Hepatocyte (in vitro differentiated cells): ENCODE measurements at regions not wholly inside any gene's neighbourhood (a gene's known extent, or its start where the extent isn't known, plus 50 kb on each side); places are given as distances from the start of the nearest gene placed in this dataset.

Experiments
- DNase-seq: peaks from one replicate; pipeline ENCODE4 v3.0.0-alpha.2; 2016; ENCODE audit warnings: low spot score
- H2AFZ ChIP-seq: fragments of 200-600 bp; sonication (generic); 2 replicates; pipeline ENCODE4 v1.6.0; 2016; ENCODE audit warnings: antibody characterized with exemption, mild to moderate bottlenecking
- H3K27ac ChIP-seq: fragments of 200-600 bp; sonication (generic); 2 replicates; pipeline ENCODE4 v1.5.1; 2016; ENCODE audit warnings: mild to moderate bottlenecking
- H3K27me3 ChIP-seq: fragments of 200-600 bp; sonication (generic); 2 replicates; pipeline ENCODE4 v1.6.1; 2016
- H3K36me3 ChIP-seq: fragments of 200-600 bp; sonication (generic); replicated peaks from 2 replicates; pipeline ENCODE4 v1.5.1; 2016; ENCODE audit warnings: low read depth; ENCODE audit not compliant: insufficient read depth
- H3K4me1 ChIP-seq: fragments of 200-600 bp; sonication (generic); 2 replicates; pipeline ENCODE4 v1.5.1; 2016; ENCODE audit warnings: mild to moderate bottlenecking, moderate library complexity; ENCODE audit not compliant: insufficient read depth
- H3K4me2 ChIP-seq: fragments of 200-600 bp; sonication (generic); 2 replicates; pipeline ENCODE4 v1.6.0; 2016
- H3K4me3 ChIP-seq: fragments of 200-600 bp; sonication (generic); 2 replicates; pipeline ENCODE4 v1.5.1; 2016; ENCODE audit warnings: mild to moderate bottlenecking
- H3K79me2 ChIP-seq: fragments of 200-600 bp; sonication (generic); 2 replicates; pipeline ENCODE4 v1.6.0; 2017; ENCODE audit warnings: mild to moderate bottlenecking
- H3K9me2 ChIP-seq: fragments of 200-600 bp; sonication (generic); replicated peaks from 2 replicates; pipeline ENCODE4 v1.6.0; 2017; ENCODE audit warnings: mild to moderate bottlenecking; ENCODE audit not compliant: insufficient read depth
- H3K9me3 ChIP-seq: fragments of 200-600 bp; sonication (generic); 2 replicates; pipeline ENCODE4 v1.5.1; 2016; ENCODE audit warnings: low read depth, mild to moderate bottlenecking
- H4K20me1 ChIP-seq: fragments of 200-600 bp; sonication (generic); 2 replicates; pipeline ENCODE4 v1.6.0; 2016; ENCODE audit warnings: mild to moderate bottlenecking; ENCODE audit not compliant: insufficient read depth, poor library complexity, severe bottlenecking
- CTCF ChIP-seq: fragments of 200-600 bp; sonication (generic); IDR thresholded peaks from 2 replicates; pipeline ENCODE4 v1.5.1; 2016; ENCODE audit warnings: antibody characterized with exemption, mild to moderate bottlenecking; ENCODE audit not compliant: poor library complexity
- EZH2 ChIP-seq: fragments of 200-600 bp; sonication (generic); IDR thresholded peaks from 2 replicates; pipeline ENCODE4 v1.6.1; 2016; ENCODE audit warnings: antibody characterized with exemption, mild to moderate bottlenecking, borderline replicate concordance
- EZH2phosphoT487 ChIP-seq: fragments of 200-600 bp; sonication (generic); IDR thresholded peaks from one replicate; pipeline ENCODE4 v1.6.1; 2018; ENCODE audit warnings: antibody characterized with exemption, mild to moderate bottlenecking, low read depth, moderate library complexity; ENCODE audit not compliant: unreplicated experiment, severe bottlenecking
- WGBS: methylation state at CpG from one replicate; pipeline ENCODE4 v1.1.6; 2016; ENCODE audit warnings: low lambda C conversion rate; ENCODE audit errors: missing lambda C conversion rate; 5-methylcytosine and 5-hydroxymethylcytosine counted together

DNA sequence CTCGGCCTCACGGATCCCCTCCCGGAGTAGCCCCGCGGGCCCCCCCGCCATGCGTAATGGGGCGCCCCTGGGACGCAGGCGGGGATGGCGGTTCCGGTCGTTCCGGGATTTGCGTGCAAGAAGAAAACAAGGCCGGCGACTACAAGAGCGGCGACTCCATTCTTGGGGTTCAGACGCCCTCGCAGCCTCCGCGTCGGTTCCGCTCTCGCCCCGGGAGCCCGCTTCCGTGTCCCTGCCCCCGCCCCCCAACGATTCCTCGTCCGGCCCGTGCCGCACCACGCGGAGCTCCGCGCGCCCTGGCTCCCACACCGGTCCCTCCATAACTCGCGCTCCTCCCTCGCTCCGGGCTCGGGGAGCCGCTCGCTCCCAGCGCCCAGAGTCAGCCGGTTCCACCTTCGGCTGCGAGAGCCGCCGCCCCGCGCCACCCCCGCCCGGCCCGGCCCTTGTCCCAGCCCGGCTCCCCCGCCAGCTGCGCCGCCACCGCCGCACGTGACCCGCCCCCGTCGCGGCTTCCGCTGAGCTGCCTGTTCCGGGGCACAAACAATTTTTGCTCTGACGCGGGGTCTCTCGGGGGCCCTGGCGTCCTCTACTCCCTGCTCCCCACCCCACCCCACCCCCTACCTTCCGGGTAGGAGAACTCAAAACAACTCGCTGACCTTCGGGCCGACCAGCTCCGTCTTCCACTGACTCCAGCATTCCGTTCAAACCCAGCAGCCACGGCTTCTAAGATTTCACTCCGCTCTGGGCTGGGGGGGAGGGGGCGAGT lies 78.8 kb upstream of the BCOR start:
- H3K4me3 ChIP-seq, result peak overlapping the region; percentile 58
- H3K36me3 ChIP-seq, result no peaks in the 10 kb centered on the region
- peak; percentile 84 for DNase-seq
- no peaks in the 10 kb centered on the region for H3K9me2 ChIP-seq
- no peaks in the 10 kb centered on the region for H3K9me3 ChIP-seq
- peaks cover 5% of the 10 kb centered on the region for H3K79me2 ChIP-seq
- no peaks in the 10 kb centered on the region for H3K27me3 ChIP-seq
- H3K4me2 ChIP-seq, result peak overlapping the region; percentile 92
- no peak for TF ChIP-seq EZH2
- TF ChIP-seq CTCF, result no peak
- no peak for TF ChIP-seq EZH2phosphoT487
- H2AFZ ChIP-seq, result peak overlapping the region; percentile 41
- peaks cover 47% of the 10 kb centered on the region for H3K4me1 ChIP-seq
- peak overlapping the region; percentile 99 for H3K27ac ChIP-seq
- WGBS, result 13% methylated on average over 32 of the region's 85 CpGs
- H4K20me1 ChIP-seq, result no peaks in the 10 kb centered on the region

DNA sequence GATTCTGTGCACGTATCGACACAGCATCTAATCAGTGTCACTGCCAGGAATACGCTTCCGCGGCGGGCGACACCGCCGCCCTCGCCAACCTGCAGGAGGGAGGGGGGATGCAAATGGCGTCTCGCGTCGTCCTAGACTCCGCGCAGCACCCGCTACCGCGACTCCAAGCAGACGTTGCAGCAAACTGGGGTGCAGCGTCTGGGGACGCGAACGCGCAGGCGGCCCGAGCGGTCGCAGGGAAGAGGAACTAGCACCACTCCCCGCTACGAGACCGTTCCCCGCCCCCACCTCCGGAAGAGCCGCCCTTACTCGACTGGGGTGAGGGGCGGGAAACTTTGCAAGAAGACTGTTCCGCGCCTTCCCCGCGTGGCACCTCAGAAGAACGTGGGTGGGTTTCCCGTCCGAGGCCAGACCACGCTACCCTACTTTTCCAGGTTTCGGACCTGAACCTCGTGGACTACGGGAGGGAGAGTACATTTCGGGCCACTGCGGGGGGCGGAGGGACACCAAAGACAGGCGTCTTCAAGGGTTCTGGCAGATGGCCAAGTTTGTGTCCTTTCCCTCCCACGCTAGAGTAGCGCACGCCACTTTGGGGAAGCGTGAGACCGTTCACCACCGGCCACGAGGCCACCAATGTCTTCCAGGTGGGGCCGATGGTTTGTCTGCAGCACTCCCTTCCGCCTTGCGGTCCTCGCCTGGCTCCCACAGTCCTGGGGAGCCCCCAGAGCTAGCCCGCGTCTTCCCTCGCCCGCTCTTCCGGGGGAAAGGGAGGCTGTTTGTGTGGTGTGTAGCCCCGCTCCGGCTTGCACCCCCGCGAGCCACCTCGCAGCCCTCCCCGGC lies 78.0 kb upstream of the BCOR start:
- Histone ChIP-seq H3K9me2 (no peaks in the 10 kb centered on the region), H3K36me3 (no peaks in the 10 kb centered on the region), H2AFZ (peak overlapping the region; percentile 41), H3K27me3 (peaks cover 3% of the 10 kb centered on the region), H3K4me2 (peak overlapping the region; percentile 92), H3K79me2 (peaks cover 5% of the 10 kb centered on the region), H3K4me3 (peak overlapping the region; percentile 58), H3K27ac (peak overlapping the region; percentile 99), H3K9me3 (no peaks in the 10 kb centered on the region), H3K4me1 (peaks cover 55% of the 10 kb centered on the region), H4K20me1 (no peaks in the 10 kb centered on the region)
- peak; percentile 84 for DNase-seq
- WGBS, result 12% methylated on average over 51 of the region's 74 CpGs
- no peak for TF ChIP-seq EZH2
- no peak for TF ChIP-seq EZH2phosphoT487
- TF ChIP-seq CTCF, result no peak

- DNase-seq, result peak; percentile 82
- peak overlapping the region; percentile 58 for H3K4me3 ChIP-seq
- peaks cover 62% of the 10 kb centered on the region for H3K4me1 ChIP-seq
- no peaks in the 10 kb centered on the region for H3K9me3 ChIP-seq
- TF ChIP-seq EZH2 (no peak), CTCF (no peak), EZH2phosphoT487 (no peak)
- 14% methylated on average over 36 of the region's 53 CpGs for WGBS
- H3K9me2 ChIP-seq, result no peaks in the 10 kb centered on the region
- H4K20me1 ChIP-seq, result no peaks in the 10 kb centered on the region
- H3K79me2 ChIP-seq, result peaks cover 5% of the 10 kb centered on the region
- no peaks in the 10 kb centered on the region for H3K36me3 ChIP-seq
- peaks cover 6% of the 10 kb centered on the region for H3K27me3 ChIP-seq
- peak overlapping the region; percentile 92 for H3K4me2 ChIP-seq
- H3K27ac ChIP-seq, result peak overlapping the region; percentile 99
- peak overlapping the region; percentile 41 for H2AFZ ChIP-seq
Observed at GRCh38 chrX:40174854-40175510, 77.2 kb upstream of the BCOR start.
